ENCODE measurements at regions not wholly inside any gene's neighbourhood (a gene's known extent, or its start where the extent isn't known, plus 50 kb on each side); places are given as distances from the start of the nearest gene placed in this dataset.

GRCh38 chr2:6783238-6783614, 82.5 kb downstream of the CMPK2 start:
- no peak for DNase-seq (ENCODE audit: low read depth)

- no peak for DNase-seq (ENCODE audit: low read depth)
These were observed 81.4 kb downstream of the CMPK2 start for GRCh38 chr2:6784291-6784690.

GRCh38 chr2:6785493-6785892, 80.2 kb downstream of the CMPK2 start:
- no peak for DNase-seq (ENCODE audit: low read depth)

- no peak for DNase-seq (ENCODE audit: low read depth)
These were observed 78.3 kb downstream of the CMPK2 start for GRCh38 chr2:6787376-6787775.

- DNase-seq (ENCODE audit: low read depth): no peak
These were observed 77.1 kb downstream of the CMPK2 start for GRCh38 chr2:6788614-6789013.

- no peak for DNase-seq (ENCODE audit: low read depth)
These were observed 76.1 kb downstream of the CMPK2 start for GRCh38 chr2:6789559-6790138.

- DNase-seq (ENCODE audit: low read depth): no peak
These were observed 74.0 kb downstream of the CMPK2 start for GRCh38 chr2:6791682-6792081.

- no peak for DNase-seq (ENCODE audit: low read depth)
These were observed 72.8 kb downstream of the CMPK2 start for GRCh38 chr2:6792883-6793282.

GRCh38 chr2:6793371-6793770, 72.3 kb downstream of the CMPK2 start:
- DNase-seq (ENCODE audit: low read depth): no peak

- DNase-seq (ENCODE audit: low read depth): no peak
These were observed 71.8 kb downstream of the CMPK2 start for GRCh38 chr2:6793913-6794312.

GRCh38 chr2:6794448-6794847, 71.3 kb downstream of the CMPK2 start:
- DNase-seq (ENCODE audit: low read depth): no peak
